ENCODE measurements at regions not wholly inside any gene's neighbourhood (a gene's known extent, or its start where the extent isn't known, plus 50 kb on each side); places are given as distances from the start of the nearest gene placed in this dataset.

- DNase-seq, result no peak
Observed at GRCh38 chr13:72072261-72072660, 205.3 kb upstream of the DACH1 start.

- no peak for DNase-seq
Observed at GRCh38 chr13:72071713-72072112, 204.7 kb upstream of the DACH1 start.

- DNase-seq, result no peak
Observed at GRCh38 chr13:72062566-72062965, 195.6 kb upstream of the DACH1 start.

- DNase-seq, result no peak
Observed at GRCh38 chr13:72061613-72062012, 194.6 kb upstream of the DACH1 start.

GRCh38 chr13:72050251-72050650 is 183.2 kb upstream of the DACH1 start:
- DNase-seq, result no peak

GRCh38 chr13:72043366-72043765 is 176.4 kb upstream of the DACH1 start:
- DNase-seq, result no peak

GRCh38 chr13:72041165-72041564 is 174.2 kb upstream of the DACH1 start:
- no peak for DNase-seq

- DNase-seq, result no peak
Observed at GRCh38 chr13:72039126-72039525, 172.1 kb upstream of the DACH1 start.

GRCh38 chr13:72029981-72030380 is 163.0 kb upstream of the DACH1 start:
- no peak for DNase-seq

GRCh38 chr13:72025836-72026235 is 158.8 kb upstream of the DACH1 start:
- no peak for DNase-seq

- DNase-seq, result no peak
Observed at GRCh38 chr13:72023895-72024294, 156.9 kb upstream of the DACH1 start.

GRCh38 chr13:72005455-72005854 is 138.5 kb upstream of the DACH1 start:
- DNase-seq, result no peak

- no peak for DNase-seq
Observed at GRCh38 chr13:72004784-72005374, 137.9 kb upstream of the DACH1 start.

GRCh38 chr13:72004246-72004645 is 137.2 kb upstream of the DACH1 start:
- DNase-seq, result no peak

- no peak for DNase-seq
Observed at GRCh38 chr13:71998223-71998622, 131.2 kb upstream of the DACH1 start.

GRCh38 chr13:71979616-71980015 is 112.6 kb upstream of the DACH1 start:
- no peak for DNase-seq

- no peak for DNase-seq
Observed at GRCh38 chr13:71977028-71977427, 110.0 kb upstream of the DACH1 start.

GRCh38 chr13:71967990-71968389 is 101.0 kb upstream of the DACH1 start:
- DNase-seq, result no peak

GRCh38 chr13:71964491-71965100 is 97.6 kb upstream of the DACH1 start:
- DNase-seq, result no peak

- DNase-seq, result no peak
Observed at GRCh38 chr13:71962735-71963134, 95.7 kb upstream of the DACH1 start.

GRCh38 chr13:71962126-71962525 is 95.1 kb upstream of the DACH1 start:
- DNase-seq, result no peak

GRCh38 chr13:71949441-71949840 is 82.4 kb upstream of the DACH1 start:
- DNase-seq, result no peak

- DNase-seq, result no peak
Observed at GRCh38 chr13:71939186-71939585, 72.2 kb upstream of the DACH1 start.

GRCh38 chr13:71935166-71935840 is 68.3 kb upstream of the DACH1 start:
- no peak for DNase-seq

GRCh38 chr13:71924931-71925330 is 57.9 kb upstream of the DACH1 start:
- no peak for DNase-seq

Measured in NK-92 treated with Interleukin-12 subunit alpha and Interleukin-12 subunit beta, amount 100 ng/mL, for 24 hours (cell line).